RKO (cell line): ENCODE measurements at regions not wholly inside any gene's neighbourhood (a gene's known extent, or its start where the extent isn't known, plus 50 kb on each side); places are given as distances from the start of the nearest gene placed in this dataset.
"Not testable (repeated sequence)": the region's sequence is repeated elsewhere in the genome, so short reads cannot be mapped to it uniquely, and the experiment has no call there.

ENCODE experiments used
- DNase-seq: peaks from one replicate; pipeline ENCODE4 v3.0.0-alpha.2; 2016; ENCODE audit warnings: low spot score

DNA sequence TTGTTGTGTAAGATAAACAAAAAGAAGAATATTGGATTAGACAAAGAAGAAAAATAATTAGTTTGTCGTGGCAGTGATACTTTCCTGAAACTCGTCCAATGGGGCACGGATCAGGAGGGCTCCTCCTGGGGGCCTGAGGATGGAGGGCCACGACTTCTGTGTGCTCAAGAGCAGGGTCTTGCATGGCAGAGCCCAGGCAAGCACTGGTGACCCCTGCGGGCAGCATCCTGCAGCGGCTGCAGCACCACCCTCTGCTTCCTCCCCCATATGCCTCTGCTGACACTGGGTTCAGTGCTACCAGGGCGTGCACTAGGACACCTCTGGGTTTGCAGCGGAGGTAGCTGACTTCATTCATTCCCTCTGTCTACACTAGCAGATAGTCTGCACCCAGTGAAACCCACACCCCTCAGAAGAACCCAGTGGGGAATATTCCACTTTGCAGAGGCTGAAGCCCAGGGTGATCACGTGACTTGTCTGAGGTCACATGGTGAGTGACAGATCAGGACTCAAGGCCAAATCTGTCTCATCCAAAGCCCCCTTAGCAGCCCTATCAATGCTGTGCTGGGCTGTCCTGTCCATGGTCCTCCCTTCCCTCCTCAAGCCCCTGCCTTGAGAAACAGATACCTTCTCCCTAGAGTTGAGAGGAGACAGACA is 375.5 kb downstream of the TCERG1L start:
- no peak for DNase-seq

DNA sequence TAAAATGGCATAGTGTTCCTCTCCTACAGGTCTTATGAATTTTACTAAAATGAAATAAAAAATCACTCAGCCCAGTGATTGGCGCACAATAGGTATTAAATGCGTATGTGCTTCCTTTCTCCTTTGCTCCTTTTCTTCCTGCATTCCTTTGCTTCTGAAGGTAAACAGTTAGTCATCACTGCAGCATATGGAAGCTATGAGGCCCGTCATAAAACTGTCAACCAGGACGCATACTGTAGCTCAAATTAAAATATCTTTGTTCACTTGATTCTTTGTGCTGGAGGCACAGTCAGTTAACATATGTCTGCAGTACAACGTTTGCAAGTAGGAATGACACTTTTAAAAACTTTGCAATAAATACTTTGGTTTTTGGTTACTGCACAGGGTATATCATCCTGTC is 374.7 kb downstream of the TCERG1L start:
- DNase-seq = no peak

DNA sequence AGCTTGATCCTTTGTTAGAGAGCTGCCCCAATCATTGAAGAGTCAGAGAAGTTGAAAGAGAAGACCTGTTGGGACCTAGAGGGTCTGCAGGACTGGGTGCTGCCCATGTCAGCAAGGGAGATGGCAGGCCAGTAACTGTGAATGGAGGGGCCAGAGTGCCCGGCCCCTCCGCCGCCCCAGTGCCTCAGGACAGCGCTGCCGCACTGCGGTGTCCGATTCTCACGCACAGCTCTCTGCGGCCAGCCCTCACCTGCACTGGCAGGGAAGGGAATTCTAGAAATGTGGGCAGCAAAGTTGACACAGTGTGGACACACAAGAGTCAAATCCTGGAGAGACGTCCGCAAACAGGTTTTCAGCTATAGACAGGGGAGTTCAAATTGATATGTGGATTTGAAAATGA is 373.5 kb downstream of the TCERG1L start:
- no peak for DNase-seq

DNA sequence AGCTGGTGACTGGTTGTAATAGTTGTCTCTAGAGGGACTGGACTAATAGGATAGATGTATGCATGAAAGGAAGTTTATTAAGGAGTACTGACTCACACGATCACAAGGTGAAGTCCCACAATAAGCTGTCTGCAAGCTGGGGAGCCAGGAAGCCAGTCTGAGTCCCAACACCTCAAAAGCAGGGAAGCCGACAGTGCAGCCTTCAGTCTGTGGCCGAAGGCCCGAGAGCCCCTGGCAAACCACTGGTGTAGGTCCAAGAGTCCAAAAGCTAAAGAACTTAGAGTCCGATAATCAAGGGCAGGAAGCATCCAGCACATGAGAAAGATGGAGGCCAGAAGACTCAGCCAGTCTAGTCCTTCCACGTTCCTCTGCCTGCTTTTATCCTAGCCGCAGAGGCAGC is 372.6 kb downstream of the TCERG1L start:
- not testable (repeated sequence) for DNase-seq

DNA sequence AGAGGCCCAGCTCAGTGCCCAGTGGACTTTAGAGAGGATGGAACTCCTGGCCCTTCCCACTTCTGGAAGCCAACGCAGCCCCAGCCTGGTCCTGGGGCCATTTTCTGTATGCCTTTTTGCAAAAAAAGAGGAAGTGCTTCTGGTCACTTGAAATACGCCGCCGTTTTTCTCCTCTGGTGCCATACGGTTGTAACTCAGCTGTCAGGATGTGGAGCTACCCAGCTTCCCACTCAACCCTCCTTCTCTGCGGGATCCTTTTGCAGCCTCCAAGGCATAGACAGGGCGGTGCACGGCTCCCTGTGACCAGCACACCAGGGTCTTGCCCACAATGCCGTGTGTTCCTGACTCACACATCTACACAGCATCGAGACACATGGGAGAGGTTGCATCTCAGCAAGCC is 369.6 kb downstream of the TCERG1L start:
- no peak for DNase-seq

DNA sequence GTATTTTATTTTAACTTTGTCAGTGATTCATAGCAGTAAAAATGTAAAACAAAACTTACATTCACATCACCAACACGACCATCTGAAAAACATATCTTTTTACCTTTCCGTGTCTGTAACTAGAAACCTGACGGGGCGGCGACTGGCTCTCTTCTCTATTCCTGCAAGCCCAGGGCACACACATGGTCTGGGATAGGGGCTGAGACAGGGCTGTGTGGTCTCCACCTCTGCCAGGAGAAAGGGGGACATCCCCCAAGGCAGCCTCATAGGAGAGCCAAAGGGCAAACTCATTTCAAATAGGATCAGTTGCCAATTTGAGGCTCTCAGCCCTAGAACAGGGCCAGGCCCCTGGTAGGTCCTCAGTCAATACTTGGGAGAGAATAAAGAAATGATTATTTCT is 359.4 kb downstream of the TCERG1L start:
- DNase-seq = no peak

DNA sequence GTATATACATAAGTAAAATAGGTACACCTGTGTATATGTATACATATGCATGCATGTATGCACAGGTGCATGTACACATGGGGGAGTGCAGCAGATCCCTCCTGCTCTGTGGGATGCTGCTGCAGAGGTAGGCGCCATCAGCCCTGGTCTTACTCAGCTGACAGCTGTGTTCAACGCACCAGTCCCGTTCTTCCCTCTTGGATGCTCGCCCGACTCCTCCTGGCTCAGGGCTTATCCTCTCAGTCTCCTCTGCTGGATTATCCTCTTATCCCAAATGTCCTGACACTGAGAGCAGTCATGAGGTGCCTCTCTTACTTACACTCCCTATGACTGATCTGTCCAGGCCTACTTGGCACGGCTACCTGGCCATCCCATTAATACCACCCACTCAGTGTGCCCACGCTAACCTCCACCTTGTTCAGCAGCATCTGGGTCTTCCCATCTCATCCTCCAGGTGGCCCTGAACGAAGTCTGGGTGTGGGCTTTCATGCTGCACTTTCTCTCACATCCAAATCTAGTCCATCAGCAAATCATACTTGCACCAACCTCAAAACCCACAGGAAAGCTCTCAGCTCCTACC is 357.1 kb downstream of the TCERG1L start:
- no peak for DNase-seq

DNA sequence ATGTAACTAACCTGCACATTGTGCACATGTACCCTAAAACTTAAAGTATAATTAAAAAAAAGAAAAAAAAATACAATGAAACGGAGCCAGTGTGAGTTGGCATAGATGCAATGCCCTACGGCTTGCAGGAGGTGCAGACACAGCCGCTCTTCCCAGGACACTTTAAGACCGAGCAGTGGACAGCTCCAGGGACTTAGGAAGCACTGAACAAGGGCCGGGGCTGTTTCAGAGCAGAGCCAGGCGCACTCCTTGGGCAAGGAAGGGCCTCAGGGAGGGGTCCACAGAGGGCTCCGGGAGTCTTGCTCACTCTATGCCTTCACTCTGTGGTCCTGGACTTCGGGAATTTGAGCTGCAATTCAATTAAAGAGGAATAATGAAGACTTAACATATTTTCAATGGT is 355.3 kb downstream of the TCERG1L start:
- DNase-seq = no peak

DNA sequence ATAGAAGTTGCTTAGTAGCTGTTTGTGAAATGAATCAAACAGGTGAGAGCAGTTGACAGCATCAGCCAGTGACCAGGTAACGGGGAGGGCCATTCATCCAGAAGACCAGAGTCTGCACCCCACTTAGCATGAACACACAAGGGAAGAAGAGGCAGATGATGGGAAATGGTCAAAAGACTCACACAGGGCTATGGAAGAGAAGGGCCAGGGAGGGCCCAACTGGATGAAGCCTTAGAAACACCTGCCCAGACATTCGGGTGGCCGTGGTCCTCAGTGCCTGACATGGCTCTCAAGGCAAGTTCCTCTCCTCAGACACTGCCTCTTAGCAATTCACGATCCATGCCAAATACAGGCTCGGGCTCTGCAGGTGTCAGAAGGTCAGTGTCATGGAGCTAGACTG is 354.1 kb downstream of the TCERG1L start:
- no peak for DNase-seq

DNA sequence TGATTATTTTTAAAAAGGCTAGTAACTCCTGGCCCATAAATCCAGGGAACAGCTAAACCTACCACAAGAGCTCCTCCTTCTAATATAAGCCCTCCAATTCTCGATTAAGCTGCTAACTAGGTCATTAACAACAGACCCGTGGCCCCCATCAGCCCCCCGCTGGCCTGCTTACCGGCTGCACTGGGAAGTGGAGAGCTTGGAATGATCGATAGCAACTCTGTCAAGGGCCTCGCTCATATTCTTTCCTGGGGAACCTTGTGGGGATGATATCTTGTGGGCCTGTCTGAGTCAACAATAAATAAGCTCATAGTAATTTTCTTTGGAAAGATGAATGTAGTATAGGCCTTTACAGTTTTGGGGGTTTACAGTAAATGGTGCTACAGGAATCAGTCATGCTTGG is 353.5 kb downstream of the TCERG1L start:
- no peak for DNase-seq

DNA sequence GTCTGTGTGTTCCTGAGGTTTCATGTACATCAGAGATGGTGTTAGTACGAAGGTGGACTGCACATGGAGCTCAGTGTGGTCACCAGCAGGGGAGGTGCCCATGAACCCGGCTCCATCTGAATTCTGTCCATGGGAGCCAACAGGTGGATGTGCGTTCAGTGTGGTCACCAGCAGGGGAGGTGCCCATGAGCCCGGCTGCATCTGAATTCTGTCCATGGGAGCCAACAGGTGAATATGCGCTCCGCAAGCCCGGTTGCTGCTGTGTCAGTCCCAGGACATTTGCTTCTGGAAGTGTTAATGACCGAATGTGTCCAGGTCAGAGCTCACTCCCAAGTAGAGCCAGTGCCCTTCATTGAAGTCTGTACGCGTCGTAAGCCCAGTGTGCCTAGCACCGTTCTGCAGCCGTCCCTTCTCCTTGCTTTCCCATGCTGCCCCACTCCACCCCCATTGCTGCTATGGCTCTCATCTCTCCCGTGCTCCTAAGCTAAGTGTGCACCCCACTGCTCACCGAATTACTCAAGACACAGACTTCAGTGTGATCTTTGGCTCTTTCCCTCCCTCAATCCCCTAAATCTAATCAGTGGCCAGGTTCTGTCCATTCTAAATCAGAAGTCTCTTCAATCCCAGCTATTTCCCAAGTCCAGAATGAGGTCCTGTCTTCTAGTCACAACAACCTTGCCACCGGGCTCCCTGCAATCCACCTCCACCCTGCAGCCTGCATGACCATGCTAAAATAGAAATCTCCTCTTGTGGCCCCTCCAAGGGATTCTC is 352.4 kb downstream of the TCERG1L start:
- DNase-seq = no peak

DNA sequence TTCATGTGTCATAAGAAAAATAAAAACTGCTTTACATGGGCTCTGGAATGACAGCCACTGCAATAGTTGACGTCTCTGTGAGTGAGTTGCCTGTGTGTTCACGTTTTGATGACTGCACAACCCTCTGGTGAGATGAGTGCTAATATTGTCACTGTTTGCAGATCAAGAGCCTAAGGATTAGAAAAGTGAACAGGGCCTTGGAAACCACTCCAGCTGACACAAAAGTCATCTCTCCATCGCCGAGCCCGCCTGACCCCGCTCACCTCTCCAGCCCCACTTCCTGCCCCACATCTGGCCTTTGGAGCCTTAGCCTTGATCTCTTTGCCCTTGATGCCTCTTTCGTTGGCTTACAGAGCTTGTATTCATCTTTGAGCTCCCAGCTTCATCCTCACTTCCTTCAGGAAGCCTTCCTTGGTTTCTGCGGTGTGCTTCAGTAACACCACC is 351.7 kb downstream of the TCERG1L start:
- no peak for DNase-seq

DNA sequence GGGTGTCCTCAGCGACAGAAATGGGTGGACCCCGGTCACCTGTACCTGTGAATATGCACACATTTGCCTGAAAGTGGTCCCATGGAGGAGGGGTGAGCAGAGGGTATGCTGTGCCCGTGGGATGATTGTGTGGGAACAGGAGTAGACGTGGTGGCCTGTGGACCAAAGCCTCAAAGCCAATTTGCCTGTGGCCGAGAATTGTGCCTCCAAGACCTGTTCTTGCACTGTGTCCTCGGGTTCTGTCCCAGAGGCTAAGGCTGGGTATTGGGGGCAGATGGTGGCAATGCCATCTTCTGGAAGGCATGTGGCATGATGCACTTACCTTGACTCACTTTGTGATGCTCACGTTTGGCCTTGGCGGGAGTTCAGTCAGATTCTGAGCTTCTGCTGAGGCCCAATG is 351.0 kb downstream of the TCERG1L start:
- no peak for DNase-seq

DNA sequence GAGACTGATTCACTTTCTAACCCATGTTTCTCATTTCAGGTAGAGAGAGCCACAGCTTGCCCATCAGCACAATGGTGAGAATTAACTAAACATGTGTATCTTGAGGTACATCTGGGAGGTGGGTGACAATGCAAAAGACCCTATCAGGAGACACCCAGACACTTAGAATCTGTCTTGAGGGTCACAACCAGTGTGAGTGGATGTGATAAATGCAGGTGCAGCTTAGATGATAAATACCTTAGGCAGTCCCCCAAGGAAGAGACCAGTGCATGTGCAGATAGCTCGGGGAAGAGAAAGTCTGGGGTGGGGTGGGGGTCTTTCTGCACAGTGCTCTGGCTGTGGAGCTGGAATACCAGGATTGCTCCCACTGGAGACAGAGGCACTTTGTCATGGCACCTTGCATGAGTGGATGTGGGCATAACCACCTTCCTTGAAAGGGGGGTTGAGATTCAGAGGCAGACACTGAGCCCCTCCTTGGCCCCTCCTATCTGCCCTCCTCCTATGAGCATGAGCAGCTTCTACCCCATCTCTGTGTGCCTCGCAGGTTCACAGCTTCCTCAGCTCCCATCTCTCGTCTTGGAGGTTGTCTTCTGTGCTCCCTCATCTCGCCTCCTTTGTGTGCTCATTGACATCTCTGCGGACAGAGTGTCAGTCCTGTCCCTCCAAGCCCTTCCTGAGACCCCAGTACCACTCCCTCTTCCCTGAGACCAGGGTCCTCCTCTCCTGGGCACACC is 349.8 kb downstream of the TCERG1L start:
- DNase-seq = no peak

DNA sequence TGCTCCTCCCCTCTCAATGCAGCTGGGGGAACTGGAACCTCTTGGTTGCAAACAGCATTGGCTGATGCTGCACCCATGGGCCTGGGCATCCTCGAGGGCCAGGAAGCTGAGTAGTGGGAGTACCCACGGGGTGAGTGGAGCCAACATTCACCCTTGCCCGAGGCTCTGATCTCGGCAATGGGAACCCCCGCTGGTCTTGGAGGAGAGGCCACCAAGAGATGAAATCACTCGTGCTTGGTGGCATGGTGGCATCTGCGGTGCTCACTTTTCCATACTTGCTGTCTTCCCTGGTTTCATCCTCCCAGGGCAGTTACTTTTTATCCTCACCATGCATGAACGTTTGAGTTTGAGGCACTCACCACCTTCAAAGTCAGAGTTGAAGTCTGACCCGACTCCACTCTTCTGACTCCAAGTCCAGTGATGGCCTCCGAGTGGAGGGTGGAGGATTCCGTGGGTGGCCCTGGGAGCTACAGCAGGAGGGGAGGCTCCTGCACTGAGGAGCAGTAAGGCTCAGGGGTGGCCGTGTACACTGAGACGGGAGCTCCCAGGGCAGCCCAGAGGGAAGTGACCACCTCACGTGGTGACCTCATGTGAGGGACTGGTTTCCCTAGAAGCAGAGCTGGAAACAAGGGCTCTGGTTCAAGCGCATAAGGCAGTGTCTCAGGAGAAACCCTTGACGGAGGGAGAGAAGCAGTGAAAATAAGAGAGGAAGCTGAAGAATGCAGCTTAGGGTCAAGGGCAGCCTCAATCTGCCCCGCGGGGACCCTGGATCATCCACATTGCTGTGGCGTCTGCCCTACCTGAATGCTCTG is 349.1 kb downstream of the TCERG1L start:
- no peak for DNase-seq

DNA sequence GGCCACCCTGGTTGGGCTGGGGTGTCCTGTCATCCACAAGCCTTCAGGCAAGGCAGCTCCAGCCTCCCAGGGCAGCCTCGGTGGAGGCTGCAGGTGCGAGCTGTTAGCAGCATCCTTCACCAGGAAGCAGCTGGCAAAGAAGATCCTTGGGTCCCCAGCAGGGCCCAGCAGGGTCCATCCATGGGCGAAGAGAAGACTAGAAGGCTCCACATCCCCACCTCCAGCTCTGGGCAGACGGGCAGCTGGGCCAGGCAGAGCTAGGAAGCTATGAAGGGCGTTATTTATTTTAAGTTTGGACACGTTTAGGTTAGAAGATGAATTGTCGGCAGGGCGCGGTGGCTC is 348.5 kb downstream of the TCERG1L start:
- DNase-seq = no peak

DNA sequence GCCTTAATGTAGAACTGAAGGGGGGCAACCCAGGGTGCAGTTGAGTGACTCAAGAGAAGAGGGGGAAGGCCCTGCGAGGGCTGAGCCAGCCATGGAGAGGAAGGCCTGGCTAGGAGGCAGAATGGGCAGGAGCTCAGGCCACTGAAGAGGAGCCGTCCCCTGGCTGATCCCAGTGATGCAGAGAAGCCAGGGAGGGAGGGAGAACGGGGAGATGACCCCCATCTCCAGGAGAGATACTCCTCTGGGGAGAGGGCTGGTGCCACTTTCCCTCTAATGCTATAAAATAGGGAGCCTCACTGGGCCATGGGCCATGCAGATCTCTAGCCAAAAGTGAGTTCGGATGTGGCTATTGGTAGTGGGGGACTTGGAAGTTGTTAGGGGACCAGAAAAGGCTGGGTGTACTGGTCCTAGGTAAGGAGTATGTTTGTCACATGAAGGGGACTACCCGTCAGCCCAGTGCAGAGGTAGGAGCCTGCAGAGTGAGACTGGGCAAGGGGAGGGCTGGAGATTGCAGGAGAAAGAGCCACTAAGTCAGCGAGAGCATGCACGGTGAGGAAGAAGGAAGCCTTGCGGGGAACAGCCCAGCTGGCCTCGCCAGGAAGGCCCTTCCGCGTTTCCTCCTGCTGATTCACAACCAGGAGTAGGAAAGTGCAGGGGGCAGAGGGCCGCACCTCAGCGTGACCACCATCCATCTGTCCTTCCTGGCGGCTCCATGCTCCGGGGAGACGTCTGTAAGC is 347.6 kb downstream of the TCERG1L start:
- DNase-seq = no peak

DNA sequence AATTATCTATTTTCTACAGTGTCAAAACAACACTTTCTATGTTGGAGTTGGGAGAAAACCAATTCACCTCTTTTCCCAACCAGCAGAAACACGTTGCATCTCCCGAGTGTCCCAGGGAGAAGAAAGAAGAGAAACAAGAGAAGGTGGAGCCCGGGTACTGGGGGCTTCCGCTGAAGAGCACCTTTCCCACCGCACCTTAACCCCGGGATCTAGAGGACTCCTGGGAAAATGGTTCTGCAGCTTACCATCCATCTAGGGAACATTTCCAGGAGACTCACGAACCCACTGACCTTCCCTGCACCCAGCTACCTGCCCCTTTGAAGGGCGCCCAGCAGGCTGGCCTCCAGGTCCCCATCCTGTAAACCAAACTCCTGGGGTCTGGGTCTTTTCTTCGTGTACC is 346.8 kb downstream of the TCERG1L start:
- DNase-seq = no peak

DNA sequence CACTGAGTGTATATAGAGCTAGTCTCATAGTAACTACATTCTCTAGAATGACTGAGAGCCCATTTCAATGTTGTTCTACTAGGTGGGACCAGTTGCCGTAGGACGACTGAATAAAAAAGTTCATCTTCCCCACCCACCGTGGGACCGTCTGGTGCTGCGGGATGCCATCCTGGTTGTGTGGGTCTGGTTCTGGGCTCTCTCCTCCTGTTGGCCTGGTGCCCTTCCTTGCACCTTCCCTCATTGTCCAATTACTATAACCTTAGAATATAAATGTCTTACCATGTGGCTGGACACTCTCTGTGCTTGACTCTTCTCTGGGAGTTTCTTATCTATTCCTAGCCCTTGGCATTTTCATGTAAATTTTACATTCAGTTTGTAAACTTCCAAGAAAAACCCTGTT is 344.4 kb downstream of the TCERG1L start:
- no peak for DNase-seq

DNA sequence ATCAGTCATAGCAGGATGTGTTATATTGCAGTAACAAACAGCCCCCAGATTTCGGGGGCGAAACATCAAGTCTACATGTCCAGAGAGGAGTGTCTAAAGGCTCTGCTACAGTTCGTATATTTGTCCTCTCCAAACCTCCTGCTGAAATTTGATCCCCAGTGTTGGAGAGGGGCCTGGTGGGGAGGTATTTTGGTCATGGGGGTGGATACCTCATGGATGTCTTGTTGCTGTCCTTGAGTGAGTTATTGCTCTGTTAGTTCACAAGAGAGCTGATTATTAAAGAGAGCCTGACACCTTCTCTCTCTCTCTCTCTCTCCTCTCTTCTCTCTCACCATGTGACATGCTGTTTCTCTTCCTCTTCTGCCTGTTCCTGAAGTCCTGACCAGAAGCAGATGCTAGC is 343.7 kb downstream of the TCERG1L start:
- DNase-seq = no peak

DNA sequence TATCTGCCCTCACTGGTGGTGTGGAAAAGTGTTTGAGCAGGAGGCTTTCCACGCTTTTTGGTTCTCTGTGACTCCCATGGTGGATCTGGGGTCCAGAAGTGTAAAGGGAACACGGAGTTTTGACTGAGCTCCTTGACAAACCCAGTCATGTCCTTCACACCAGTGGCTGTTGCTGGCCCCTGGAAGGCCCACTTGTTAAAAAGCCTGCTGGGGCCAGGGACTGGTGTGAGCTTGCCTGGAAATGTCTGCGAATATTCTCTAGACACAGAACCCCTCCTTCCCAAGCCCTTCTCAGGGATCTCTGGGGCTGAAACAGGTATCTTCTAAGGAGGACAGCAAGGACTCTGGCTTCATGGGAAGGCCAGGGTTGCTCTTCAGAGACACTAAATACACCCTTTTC is 343.0 kb downstream of the TCERG1L start:
- DNase-seq = no peak
